B cell (primary cell): ENCODE measurements at regions not wholly inside any gene's neighbourhood (a gene's known extent, or its start where the extent isn't known, plus 50 kb on each side); places are given as distances from the start of the nearest gene placed in this dataset.

Experiments
- EZH2 ChIP-seq: IDR thresholded peaks from 2 replicates; pipeline ENCODE4 v1.6.1; 2012; ENCODE audit warnings: borderline replicate concordance, low read depth, mild to moderate bottlenecking, moderate library complexity, low read length; ENCODE audit not compliant: insufficient read depth, poor library complexity, severe bottlenecking
- TF ChIP-seq, protein P1 (sequence below): fragments of 200-600 bp; IDR thresholded peaks from one replicate; pipeline ENCODE4 v1.8.0; 2022; ENCODE audit warnings: antibody characterized with exemption, mild to moderate bottlenecking

DNA sequence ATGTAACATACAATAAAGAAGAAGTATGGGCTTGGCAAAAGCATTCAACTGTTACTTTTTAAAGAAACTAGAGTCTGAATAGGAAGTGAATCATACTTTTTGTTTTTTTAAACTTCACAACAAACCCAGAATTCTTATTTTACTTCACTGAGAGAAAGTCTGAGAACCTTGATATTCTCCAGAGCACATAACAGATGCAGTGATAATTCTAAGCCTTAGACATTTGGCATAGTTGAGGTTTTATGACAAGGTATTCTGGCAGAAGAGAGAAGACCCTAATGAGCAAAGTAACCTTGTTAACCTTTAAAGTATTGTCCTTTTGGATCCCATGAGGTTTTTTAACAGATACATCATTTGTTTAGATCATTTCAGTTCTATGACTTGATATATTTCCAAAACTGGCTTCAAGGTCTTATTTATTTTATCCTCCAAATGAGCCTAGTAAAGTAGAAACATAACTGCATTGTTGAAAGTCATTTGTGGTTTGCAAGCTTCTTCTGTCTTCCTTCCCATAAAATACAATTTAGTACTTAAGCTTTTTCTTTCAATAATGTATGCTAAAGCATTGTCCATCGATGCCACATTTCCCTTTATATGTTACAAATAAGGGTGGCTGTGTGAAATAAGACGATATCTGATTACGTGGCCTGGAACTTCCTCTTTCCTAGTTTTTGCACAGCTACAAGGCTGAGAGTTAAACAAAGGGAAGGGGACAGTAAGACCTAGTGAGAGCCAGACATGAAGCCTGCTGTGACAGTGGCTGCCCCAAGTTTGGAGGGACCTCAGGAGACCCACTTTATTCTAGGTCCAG lies 86.1 kb upstream of the ITPRID2 start:
- TF ChIP-seq, protein P1, sequence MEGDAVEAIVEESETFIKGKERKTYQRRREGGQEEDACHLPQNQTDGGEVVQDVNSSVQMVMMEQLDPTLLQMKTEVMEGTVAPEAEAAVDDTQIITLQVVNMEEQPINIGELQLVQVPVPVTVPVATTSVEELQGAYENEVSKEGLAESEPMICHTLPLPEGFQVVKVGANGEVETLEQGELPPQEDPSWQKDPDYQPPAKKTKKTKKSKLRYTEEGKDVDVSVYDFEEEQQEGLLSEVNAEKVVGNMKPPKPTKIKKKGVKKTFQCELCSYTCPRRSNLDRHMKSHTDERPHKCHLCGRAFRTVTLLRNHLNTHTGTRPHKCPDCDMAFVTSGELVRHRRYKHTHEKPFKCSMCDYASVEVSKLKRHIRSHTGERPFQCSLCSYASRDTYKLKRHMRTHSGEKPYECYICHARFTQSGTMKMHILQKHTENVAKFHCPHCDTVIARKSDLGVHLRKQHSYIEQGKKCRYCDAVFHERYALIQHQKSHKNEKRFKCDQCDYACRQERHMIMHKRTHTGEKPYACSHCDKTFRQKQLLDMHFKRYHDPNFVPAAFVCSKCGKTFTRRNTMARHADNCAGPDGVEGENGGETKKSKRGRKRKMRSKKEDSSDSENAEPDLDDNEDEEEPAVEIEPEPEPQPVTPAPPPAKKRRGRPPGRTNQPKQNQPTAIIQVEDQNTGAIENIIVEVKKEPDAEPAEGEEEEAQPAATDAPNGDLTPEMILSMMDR: no peak
- TF ChIP-seq EZH2: no peak
